H9 (cell line): ENCODE measurements at regions not wholly inside any gene's neighbourhood (a gene's known extent, or its start where the extent isn't known, plus 50 kb on each side); places are given as distances from the start of the nearest gene placed in this dataset.

ENCODE experiments used
- DNase-seq: peaks from one replicate; pipeline ENCODE4 v3.0.0-alpha.2; 2017
- H2AFZ ChIP-seq: one replicate; pipeline ENCODE4 v1.6.1; 2013; ENCODE audit warnings: mild to moderate bottlenecking, low read length, control low read depth, moderate library complexity
- H2AK5ac ChIP-seq: 2 replicates; pipeline ENCODE4 v1.6.1; 2013; ENCODE audit warnings: low read length, control low read depth, mixed read lengths; ENCODE audit not compliant: insufficient read length
- H2BK120ac ChIP-seq: one replicate; pipeline ENCODE4 v1.6.1; 2013; ENCODE audit warnings: low read depth, mild to moderate bottlenecking, low read length, control low read depth, inconsistent platforms; ENCODE audit not compliant: poor library complexity, severe bottlenecking
- H2BK12ac ChIP-seq: 2 replicates; pipeline ENCODE4 v1.6.1; 2013; ENCODE audit warnings: low read length, control low read depth, mixed read lengths, low read depth; ENCODE audit not compliant: insufficient read length
- H2BK15ac ChIP-seq: 2 replicates; pipeline ENCODE4 v1.6.1; 2013; ENCODE audit warnings: low read depth, low read length, control low read depth
- H2BK20ac ChIP-seq: one replicate; pipeline ENCODE4 v1.6.1; 2013; ENCODE audit warnings: low read depth, mild to moderate bottlenecking, low read length, control low read depth, inconsistent platforms; ENCODE audit not compliant: poor library complexity, severe bottlenecking
- H2BK5ac ChIP-seq: 2 replicates; pipeline ENCODE4 v1.6.1; 2013; ENCODE audit warnings: low read length, control low read depth, mixed read lengths; ENCODE audit not compliant: insufficient read length
- H3K14ac ChIP-seq: 2 replicates; pipeline ENCODE4 v1.6.1; 2013; ENCODE audit warnings: low read length, control low read depth; ENCODE audit not compliant: insufficient read depth
- H3K18ac ChIP-seq: 2 replicates; pipeline ENCODE4 v1.6.1; 2013; ENCODE audit warnings: low read depth, mild to moderate bottlenecking, mixed read lengths, low read length, control low read depth; ENCODE audit not compliant: insufficient read length
- H3K23ac ChIP-seq: 2 replicates; pipeline ENCODE4 v1.6.1; 2013; ENCODE audit warnings: low read length, control low read depth, mixed read lengths, low read depth; ENCODE audit not compliant: insufficient read length
- H3K23me2 ChIP-seq: 2 replicates; pipeline ENCODE4 v1.6.1; 2013; ENCODE audit warnings: low read depth, mild to moderate bottlenecking, mixed read lengths, low read length, control low read depth; ENCODE audit not compliant: insufficient read length, poor library complexity, severe bottlenecking
- H3K27ac ChIP-seq: 2 replicates; pipeline ENCODE4 v1.5.1; 2013; ENCODE audit warnings: low read length, control low read depth, mixed read lengths, low read depth; ENCODE audit not compliant: insufficient read length
- H3K27me3 ChIP-seq: 2 replicates; pipeline ENCODE4 v1.6.1; 2013; ENCODE audit warnings: low read length, control low read depth, inconsistent platforms; ENCODE audit not compliant: insufficient read depth
- H3K4ac ChIP-seq: 2 replicates; pipeline ENCODE4 v1.6.1; 2013; ENCODE audit warnings: low read depth, mild to moderate bottlenecking, control low read depth, inconsistent platforms, low read length, moderate library complexity
- H3K4me1 ChIP-seq: 2 replicates; pipeline ENCODE4 v1.6.1; 2013; ENCODE audit warnings: low read length, control low read depth, inconsistent platforms; ENCODE audit not compliant: insufficient read depth
- H3K4me2 ChIP-seq: 2 replicates; pipeline ENCODE4 v1.6.1; 2013; ENCODE audit warnings: low read length, control low read depth, mixed read lengths; ENCODE audit not compliant: insufficient read length, insufficient read depth
- H3K56ac ChIP-seq: 2 replicates; pipeline ENCODE4 v1.6.1; 2013; ENCODE audit warnings: low read depth, mild to moderate bottlenecking, mixed read lengths, low read length, control low read depth; ENCODE audit not compliant: insufficient read length
- H3K79me1 ChIP-seq: 2 replicates; pipeline ENCODE4 v1.6.1; 2013; ENCODE audit warnings: low read depth, mild to moderate bottlenecking, moderate library complexity, low read length, control low read depth, inconsistent platforms; ENCODE audit not compliant: insufficient read depth, poor library complexity, severe bottlenecking
- H3K79me2 ChIP-seq: 2 replicates; pipeline ENCODE4 v1.6.1; 2013; ENCODE audit warnings: low read length, control low read depth, inconsistent platforms; ENCODE audit not compliant: insufficient read depth
- H3K9ac ChIP-seq: 2 replicates; pipeline ENCODE4 v1.6.1; 2013; ENCODE audit warnings: low read length, control low read depth, mixed read lengths; ENCODE audit not compliant: insufficient read length; ENCODE audit errors: extremely low read depth
- H3K9me3 ChIP-seq: one replicate; pipeline ENCODE4 v1.6.1; 2013; ENCODE audit warnings: low read depth, low read length, inconsistent platforms; ENCODE audit not compliant: control insufficient read depth
- H3T11ph ChIP-seq: one replicate; pipeline ENCODE4 v1.6.1; 2013; ENCODE audit warnings: mild to moderate bottlenecking, low read length, control low read depth, inconsistent platforms
- H4K20me1 ChIP-seq: one replicate; pipeline ENCODE4 v1.6.1; 2013; ENCODE audit not compliant: control insufficient read depth, insufficient read length, insufficient read depth
- H4K5ac ChIP-seq: 2 replicates; pipeline ENCODE4 v1.6.1; 2013; ENCODE audit warnings: low read depth, mild to moderate bottlenecking, mixed read lengths, low read length, control low read depth; ENCODE audit not compliant: insufficient read length
- H4K8ac ChIP-seq: replicated peaks from 2 replicates; pipeline ENCODE4 v1.6.1; 2013; ENCODE audit warnings: low read length, control low read depth, mixed read lengths, low read depth; ENCODE audit not compliant: insufficient read length
- H4K91ac ChIP-seq: 2 replicates; pipeline ENCODE4 v1.6.1; 2013; ENCODE audit warnings: low read depth, mild to moderate bottlenecking, moderate library complexity, mixed read lengths, low read length, control low read depth; ENCODE audit not compliant: insufficient read length
- H3K27ac Mint-ChIP-seq, 3 experiments: 2 replicates in 2 of 3; 3 replicates in 1 of 3; pipeline ENCODE4 v1.8.0; 2020 to 2021; ENCODE audit warnings: mixed read lengths in 3 of 3, mild to moderate bottlenecking in 1 of 3, moderate library complexity in 1 of 3
- H3K27me3 Mint-ChIP-seq: 2 replicates; pipeline ENCODE4 v1.8.0; 2021; ENCODE audit warnings: low read depth, mild to moderate bottlenecking, moderate library complexity, mixed read lengths
- H3K36me3 Mint-ChIP-seq, 3 experiments: 2 replicates in 2 of 3; 3 replicates in 1 of 3; pipeline ENCODE4 v1.8.0; 2020 to 2021; ENCODE audit warnings: low read depth in 3 of 3, mixed read lengths in 3 of 3; ENCODE audit not compliant: insufficient read depth in 1 of 3
- H3K4me1 Mint-ChIP-seq, 2 experiments: 2 replicates each; pipeline ENCODE4 v1.8.0; 2020; ENCODE audit warnings: mixed read lengths in 2 of 2
- H3K4me3 Mint-ChIP-seq, 2 experiments: 2 replicates in 1 of 2; 3 replicates in 1 of 2; pipeline ENCODE4 v1.8.0; 2020 to 2021; ENCODE audit warnings: mild to moderate bottlenecking in 2 of 2, mixed read lengths in 2 of 2, moderate library complexity in 1 of 2
- H3K9me3 Mint-ChIP-seq, 2 experiments: 2 replicates in 1 of 2; 3 replicates in 1 of 2; pipeline ENCODE4 v1.8.0; 2020; ENCODE audit warnings: mild to moderate bottlenecking in 2 of 2, mixed read lengths in 2 of 2, moderate library complexity in 1 of 2
- CTCF ChIP-seq: fragments of 200-600 bp; sonication (generic); conservative IDR thresholded peaks from 3 replicates; pipeline ENCODE4 v1.8.0; 2021; ENCODE audit warnings: antibody characterized with exemption, mild to moderate bottlenecking
- WGBS: extraction: QIAGEN DNeasy Blood & Tissue Kit; methylation state at CpG from one replicate; pipeline ENCODE4 v1.1.7; 2013; ENCODE audit warnings: missing lambda C conversion rate, low lambda C conversion rate, mixed read lengths; ENCODE audit not compliant: insufficient read length; ENCODE audit errors: extremely low coverage; 5-methylcytosine and 5-hydroxymethylcytosine counted together

DNA sequence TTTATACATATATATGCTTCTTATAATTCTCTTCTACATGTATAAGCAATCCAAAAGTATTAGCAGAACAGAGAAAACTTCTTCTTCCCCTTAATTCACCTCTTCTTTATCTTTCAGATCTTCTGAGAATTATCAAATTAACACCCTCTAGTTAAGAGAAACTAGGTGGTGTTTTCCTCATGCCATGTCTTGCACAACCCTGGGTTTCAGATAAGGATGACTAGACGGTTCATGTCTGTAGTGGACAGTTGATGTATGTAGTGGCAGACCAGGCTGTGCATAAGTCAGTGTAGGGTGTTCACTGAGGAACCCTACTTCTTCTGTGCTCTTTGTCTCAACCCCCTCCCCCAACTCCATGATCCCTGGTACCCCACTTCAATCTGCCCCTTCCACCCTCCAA, 187.3 kb downstream of the SAMD5 start:
- no peaks in the 10 kb centered on the region for H3K79me2 ChIP-seq
- H3K18ac ChIP-seq, result no peak overlapping the region
- no peak overlapping the region for H3T11ph ChIP-seq
- DNase-seq, result no peak
- no peak overlapping the region for H4K5ac ChIP-seq
- no peak overlapping the region for H4K8ac ChIP-seq
- Mint-ChIP-seq H3K36me3 (no peaks in the 10 kb centered on the region), H3K27me3 (no peaks in the 10 kb centered on the region; the same call in 1 of the 2 replicates), H3K4me1 (peaks cover 6% of the 10 kb centered on the region in 2 experiments; a peak in 3 of 4 replicates), H3K9me3 (no peaks in the 10 kb centered on the region), H3K27ac (no peak overlapping the region), H3K4me3 (no peak overlapping the region)
- no peak overlapping the region for H3K4ac ChIP-seq
- H3K79me1 ChIP-seq, result no peaks in the 10 kb centered on the region
- no peak overlapping the region for H3K9ac ChIP-seq
- H2AFZ ChIP-seq, result no peak overlapping the region
- no peak overlapping the region for H2BK120ac ChIP-seq
- no peak overlapping the region for H2AK5ac ChIP-seq
- H3K9me3 ChIP-seq, result no peaks in the 10 kb centered on the region
- no CpG with 5 or more reads among the region's 1 CpG for WGBS
- no peak overlapping the region for H3K23ac ChIP-seq
- no peak for TF ChIP-seq CTCF
- no peak overlapping the region for H4K91ac ChIP-seq
- no peak overlapping the region for H3K27ac ChIP-seq
- no peak overlapping the region for H2BK5ac ChIP-seq
- H3K27me3 ChIP-seq, result no peaks in the 10 kb centered on the region
- no peaks in the 10 kb centered on the region for H3K23me2 ChIP-seq
- no peaks in the 10 kb centered on the region for H4K20me1 ChIP-seq
- H3K56ac ChIP-seq, result no peak overlapping the region
- H3K4me2 ChIP-seq, result no peak overlapping the region
- no peak overlapping the region for H3K14ac ChIP-seq
- H2BK20ac ChIP-seq, result no peak overlapping the region
- no peak overlapping the region for H2BK15ac ChIP-seq
- no peak overlapping the region for H2BK12ac ChIP-seq
- no peaks in the 10 kb centered on the region for H3K4me1 ChIP-seq
